ENCODE measurements at regions not wholly inside any gene's neighbourhood (a gene's known extent, or its start where the extent isn't known, plus 50 kb on each side); places are given as distances from the start of the nearest gene placed in this dataset.

GRCh38 chr14:59061292-59061691, 127.2 kb upstream of the DAAM1 start:
- TF ChIP-seq CTCF (IDR thresholded peaks at IDR 0.05; ENCODE audit: control extremely low read depth in 1 of 3, insufficient read depth in 1 of 3, low read depth in 1 of 3, low read length in 3 of 3): no peak
- TF ChIP-seq POLR2AphosphoS5 (IDR thresholded peaks at IDR 0.05; ENCODE audit: low read depth, low read length): no peak
- TF ChIP-seq SUZ12 (IDR thresholded peaks at IDR 0.05; ENCODE audit: low read length): no peak
- no peak for TF ChIP-seq EZH2 (IDR thresholded peaks at IDR 0.05; ENCODE audit: low read depth, low read length, severe bottlenecking)
